Mucosa of stomach (tissue), 1 donor: ENCODE measurements at regions not wholly inside any gene's neighbourhood (a gene's known extent, or its start where the extent isn't known, plus 50 kb on each side); places are given as distances from the start of the nearest gene placed in this dataset.

ENCODE experiments used
- H3K27me3 ChIP-seq: one replicate; pipeline ENCODE4 v1.7.0; 2013; ENCODE audit warnings: mild to moderate bottlenecking, low read length; ENCODE audit not compliant: control insufficient read depth, insufficient read depth
- H3K36me3 ChIP-seq: one replicate; pipeline ENCODE4 v1.7.0; 2013; ENCODE audit warnings: low read length; ENCODE audit not compliant: control insufficient read depth, insufficient read depth
- H3K4me1 ChIP-seq: one replicate; pipeline ENCODE4 v1.7.0; 2013; ENCODE audit warnings: mild to moderate bottlenecking, low read length; ENCODE audit not compliant: control insufficient read depth, insufficient read depth
- H3K4me3 ChIP-seq: one replicate; pipeline ENCODE4 v1.7.0; 2013; ENCODE audit warnings: low read length
- H3K9ac ChIP-seq: one replicate; pipeline ENCODE4 v1.7.0; 2013; ENCODE audit warnings: mild to moderate bottlenecking, low read length, moderate library complexity
- H3K9me3 ChIP-seq: one replicate; pipeline ENCODE4 v1.7.0; 2013; ENCODE audit warnings: mild to moderate bottlenecking, low read length, moderate library complexity; ENCODE audit not compliant: control insufficient read depth
- donor health status: Pancreatic carcinoma.

- Histone ChIP-seq H3K9me3 (no peaks in the 10 kb centered on the region), H3K4me3 (no peak overlapping the region), H3K4me1 (no peaks in the 10 kb centered on the region), H3K9ac (no peak overlapping the region), H3K27me3 (no peaks in the 10 kb centered on the region), H3K36me3 (no peaks in the 10 kb centered on the region)
Measured at GRCh38 chr14:104527857-104528459, 51.6 kb upstream of the C14orf180 start.

GRCh38 chr14:104528496-104528895 lies 51.1 kb upstream of the C14orf180 start:
- H3K36me3 ChIP-seq = no peaks in the 10 kb centered on the region
- no peaks in the 10 kb centered on the region for H3K27me3 ChIP-seq
- no peak overlapping the region for H3K4me3 ChIP-seq
- H3K4me1 ChIP-seq = no peaks in the 10 kb centered on the region
- H3K9me3 ChIP-seq = no peaks in the 10 kb centered on the region
- H3K9ac ChIP-seq = no peak overlapping the region
